MM.1S (cell line): ENCODE measurements at regions not wholly inside any gene's neighbourhood (a gene's known extent, or its start where the extent isn't known, plus 50 kb on each side); places are given as distances from the start of the nearest gene placed in this dataset.

ENCODE experiments used
- DNase-seq: peaks from one replicate; pipeline ENCODE4 v3.0.0-alpha.2; 2015
- H2AFZ ChIP-seq: fragments of 300-600 bp; sonication (generic); 2 replicates; pipeline ENCODE4 v1.6.0; 2016; ENCODE audit warnings: antibody characterized with exemption, low read length
- H3F3A ChIP-seq: fragments of 300-600 bp; sonication (generic); 2 replicates; pipeline ENCODE4 v1.6.1; 2016; ENCODE audit warnings: mild to moderate bottlenecking, antibody characterized with exemption, low read length, moderate library complexity, mixed read lengths; ENCODE audit not compliant: insufficient read depth
- H3K27ac ChIP-seq: fragments of 300-600 bp; sonication (generic); 2 replicates; pipeline ENCODE4 v1.5.1; 2016; ENCODE audit warnings: mild to moderate bottlenecking, low read length
- H3K27me3 ChIP-seq: fragments of 300-600 bp; sonication (generic); replicated peaks from 2 replicates; pipeline ENCODE4 v1.6.0; 2016; ENCODE audit warnings: low read length; ENCODE audit not compliant: insufficient read depth
- H3K36me3 ChIP-seq: fragments of 300-600 bp; sonication (generic); replicated peaks from 2 replicates; pipeline ENCODE4 v1.6.1; 2016; ENCODE audit warnings: mild to moderate bottlenecking, low read length, mixed read lengths; ENCODE audit not compliant: insufficient read depth
- H3K4me1 ChIP-seq: fragments of 300-600 bp; sonication (generic); 2 replicates; pipeline ENCODE4 v1.6.1; 2016; ENCODE audit warnings: low read length, mixed read lengths
- H3K4me2 ChIP-seq: fragments of 300-600 bp; sonication (generic); 2 replicates; pipeline ENCODE4 v1.6.0; 2016; ENCODE audit warnings: low read depth, low read length
- H3K4me3 ChIP-seq: fragments of 300-600 bp; sonication (generic); 2 replicates; pipeline ENCODE4 v1.5.1; 2016; ENCODE audit warnings: low read length, mixed read lengths
- H3K79me2 ChIP-seq: fragments of 300-600 bp; sonication (generic); 2 replicates; pipeline ENCODE4 v1.6.1; 2016; ENCODE audit warnings: mixed run types, low read length, mixed read lengths
- H3K9ac ChIP-seq: fragments of 300-600 bp; sonication (generic); 2 replicates; pipeline ENCODE4 v1.6.1; 2016; ENCODE audit warnings: low read length, mixed read lengths
- H3K9me2 ChIP-seq: fragments of 300-600 bp; sonication (generic); replicated peaks from 2 replicates; pipeline ENCODE4 v1.6.1; 2016; ENCODE audit warnings: mild to moderate bottlenecking, low read length, mixed read lengths; ENCODE audit not compliant: insufficient read depth
- H3K9me3 ChIP-seq: fragments of 300-600 bp; sonication (generic); replicated peaks from 2 replicates; pipeline ENCODE4 v1.6.1; 2016; ENCODE audit warnings: mild to moderate bottlenecking, low read length, mixed read lengths; ENCODE audit not compliant: insufficient read depth
- H4K20me1 ChIP-seq: fragments of 300-600 bp; sonication (generic); 2 replicates; pipeline ENCODE4 v1.6.1; 2016; ENCODE audit warnings: mild to moderate bottlenecking, low read length, moderate library complexity, mixed read lengths; ENCODE audit not compliant: insufficient read depth
- CTCF ChIP-seq: fragments of 300-600 bp; sonication (generic); IDR thresholded peaks from 2 replicates; pipeline ENCODE4 v1.5.1; 2016; ENCODE audit warnings: antibody characterized with exemption, low read length, mixed read lengths
- EZH2 ChIP-seq: fragments of 300-600 bp; sonication (generic); optimal IDR thresholded peaks from 2 replicates; pipeline ENCODE3; 2017; ENCODE audit warnings: low read depth, mild to moderate bottlenecking, antibody characterized with exemption, low read length, mixed read lengths
- EZH2phosphoT487 ChIP-seq: fragments of 300-600 bp; sonication (generic); IDR thresholded peaks from 2 replicates; pipeline ENCODE4 v1.6.1; 2018; ENCODE audit warnings: antibody characterized with exemption, low read length

GRCh38 chr20:56798634-56799033 is 169.5 kb downstream of the TFAP2C start:
- Histone ChIP-seq H3K27me3 (peaks cover 10% of the 10 kb centered on the region), H3K9me3 (no peaks in the 10 kb centered on the region), H3K9me2 (no peaks in the 10 kb centered on the region), H2AFZ (no peak overlapping the region), H3K27ac (no peak overlapping the region), H3F3A (no peaks in the 10 kb centered on the region), H3K9ac (no peak overlapping the region), H3K36me3 (no peaks in the 10 kb centered on the region), H3K4me2 (no peak overlapping the region), H4K20me1 (no peaks in the 10 kb centered on the region), H3K79me2 (no peaks in the 10 kb centered on the region), H3K4me3 (no peak overlapping the region), H3K4me1 (no peaks in the 10 kb centered on the region)
- TF ChIP-seq EZH2phosphoT487, result no peak
- no peak for TF ChIP-seq EZH2
- no peak for DNase-seq

- H3K36me3 ChIP-seq, result no peaks in the 10 kb centered on the region
Measured at GRCh38 chr20:56799187-56799586, 170.1 kb downstream of the TFAP2C start.

GRCh38 chr20:56800088-56800487 is 171.0 kb downstream of the TFAP2C start:
- Histone ChIP-seq H3K4me1 (no peaks in the 10 kb centered on the region), H3K9me3 (no peaks in the 10 kb centered on the region), H3K79me2 (no peaks in the 10 kb centered on the region), H3K9ac (no peak overlapping the region), H3K4me3 (no peak overlapping the region), H2AFZ (no peak overlapping the region), H3K27me3 (peaks cover 10% of the 10 kb centered on the region), H3F3A (no peaks in the 10 kb centered on the region), H3K27ac (no peak overlapping the region), H3K36me3 (no peaks in the 10 kb centered on the region), H3K4me2 (no peak overlapping the region), H3K9me2 (no peaks in the 10 kb centered on the region), H4K20me1 (no peaks in the 10 kb centered on the region)
- no peak for DNase-seq
- no peak for TF ChIP-seq EZH2
- peak; percentile 13 for TF ChIP-seq CTCF

More at GRCh38 chr20:56799187-56799586, 170.1 kb downstream of the TFAP2C start:
- no peak overlapping the region for H2AFZ ChIP-seq
- H3K27me3 ChIP-seq, result peaks cover 10% of the 10 kb centered on the region
- H4K20me1 ChIP-seq, result no peaks in the 10 kb centered on the region
- no peak for TF ChIP-seq EZH2
- no peak for TF ChIP-seq EZH2phosphoT487
- no peak for TF ChIP-seq CTCF
- H3K4me3 ChIP-seq, result no peak overlapping the region
- H3K9me2 ChIP-seq, result no peaks in the 10 kb centered on the region
- H3K9ac ChIP-seq, result no peak overlapping the region
- no peaks in the 10 kb centered on the region for H3K4me1 ChIP-seq
- no peak overlapping the region for H3K27ac ChIP-seq
- no peaks in the 10 kb centered on the region for H3F3A ChIP-seq
- no peak overlapping the region for H3K4me2 ChIP-seq
- H3K9me3 ChIP-seq, result no peaks in the 10 kb centered on the region
- no peak for DNase-seq
- no peaks in the 10 kb centered on the region for H3K79me2 ChIP-seq

- Histone ChIP-seq H3K4me1 (no peaks in the 10 kb centered on the region), H3K9ac (no peak overlapping the region), H3F3A (no peaks in the 10 kb centered on the region), H3K27ac (no peak overlapping the region), H3K9me3 (no peaks in the 10 kb centered on the region), H3K27me3 (peaks cover 13% of the 10 kb centered on the region), H3K4me2 (no peak overlapping the region), H3K9me2 (no peaks in the 10 kb centered on the region), H3K4me3 (no peak overlapping the region), H3K79me2 (no peaks in the 10 kb centered on the region), H4K20me1 (no peaks in the 10 kb centered on the region), H3K36me3 (no peaks in the 10 kb centered on the region), H2AFZ (no peak overlapping the region)
- no peak for DNase-seq
- no peak for TF ChIP-seq EZH2phosphoT487
- no peak for TF ChIP-seq CTCF
- no peak for TF ChIP-seq EZH2
Measured at GRCh38 chr20:56801971-56802755, 173.1 kb downstream of the TFAP2C start.
